Fibroblast of lung (primary cell): ENCODE measurements at regions not wholly inside any gene's neighbourhood (a gene's known extent, or its start where the extent isn't known, plus 50 kb on each side); places are given as distances from the start of the nearest gene placed in this dataset.

Experiments
- CTCF ChIP-seq, 2 donors: IDR thresholded peaks in 1 of 2; conservative IDR thresholded peaks in 1 of 2; 1 replicate in 1 of 2; 2 replicates in 1 of 2; pipeline ENCODE4 v1.5.1; 2011 to 2012; ENCODE audit warnings: low read length in 2 of 2, control low read depth in 1 of 2, inconsistent platforms in 1 of 2, low read depth in 1 of 2, mild to moderate bottlenecking in 1 of 2
- EZH2 ChIP-seq: IDR thresholded peaks from 2 replicates; pipeline ENCODE4 v1.5.1; 2012; ENCODE audit warnings: low read length, control low read depth, mild to moderate bottlenecking; ENCODE audit errors: missing control alignments

DNA sequence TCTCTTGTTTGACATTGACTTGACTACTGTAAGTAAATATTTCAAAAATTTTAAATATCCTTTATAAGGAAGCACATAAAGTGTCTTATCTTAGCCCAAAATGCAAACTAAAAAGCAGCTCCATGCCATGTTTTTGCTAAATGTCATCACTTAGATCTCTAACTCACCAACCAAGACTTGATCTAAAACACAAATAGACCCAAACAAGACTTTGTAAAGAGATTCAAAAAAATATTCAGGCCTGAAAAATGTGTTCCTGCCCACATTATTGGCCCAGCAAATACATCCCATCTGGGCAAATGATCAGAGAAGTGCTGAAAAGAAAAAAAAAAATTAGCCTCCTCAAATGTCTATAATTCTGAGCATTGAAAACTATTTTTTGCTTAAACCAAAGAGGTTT lies 187.6 kb downstream of the MREG start:
- TF ChIP-seq CTCF (conservative IDR thresholded peaks at IDR 0.05 in 1 of 2, IDR thresholded peaks at IDR 0.05 in 1 of 2; ENCODE audit: low read depth in 1 of 2, low read length in 2 of 2) (no peak), EZH2 (no peak)
